ENCODE measurements at regions not wholly inside any gene's neighbourhood (a gene's known extent, or its start where the extent isn't known, plus 50 kb on each side); places are given as distances from the start of the nearest gene placed in this dataset.

GRCh38 chr9:88777498-88778312 is 213.6 kb upstream of the S1PR3 start:
- Histone ChIP-seq H3K27me3 (replicated peaks in 1 of 4; ENCODE audit: control insufficient read depth in 3 of 4, extremely low read depth in 1 of 4, insufficient read depth in 3 of 4, low read length in 3 of 4) (no peaks in the 10 kb centered on the region), H4K5ac (ENCODE audit: insufficient read length, low read depth, low read length) (no peak overlapping the region), H3K9me3 (ENCODE audit: insufficient read depth in 2 of 2, low read depth in 1 of 2, low read length in 1 of 2) (no peaks in the 10 kb centered on the region), H3K4ac (replicated peaks; ENCODE audit: insufficient read length, low read depth, low read length) (no peak overlapping the region), H3K4me1 (replicated peaks in 1 of 4; ENCODE audit: control insufficient read depth in 3 of 4, insufficient read depth in 4 of 4, low read length in 3 of 4) (peaks cover 0 to 3% (median under 1%) of the 10 kb centered on the region in 4 experiments; a peak in 1 of 7 replicates), H3K18ac (ENCODE audit: extremely low read depth, low read length) (no peak overlapping the region), H3K56ac (replicated peaks; ENCODE audit: insufficient read length, low read depth, low read length) (peak overlapping the region; percentile 43), H3K4me2 (ENCODE audit: insufficient read depth in 1 of 2, low read depth in 2 of 2, low read length in 2 of 2) (no peak overlapping the region), H4K20me1 (replicated peaks in 1 of 2; ENCODE audit: control insufficient read depth in 1 of 2, insufficient read depth in 2 of 2, low read length in 2 of 2) (no peaks in the 10 kb centered on the region), H3K27ac (ENCODE audit: low read depth, low read length) (no peak overlapping the region), H3K79me2 (ENCODE audit: control insufficient read depth in 1 of 2, insufficient read depth in 2 of 2, low read length in 2 of 2) (no peaks in the 10 kb centered on the region), H4K91ac (replicated peaks; ENCODE audit: insufficient read length, low read length) (peak overlapping the region; percentile 67), H3K9ac (replicated peaks in 1 of 4; ENCODE audit: extremely low read depth in 1 of 4, low read depth in 3 of 4, low read length in 3 of 4) (no peak overlapping the region), H3K23ac (ENCODE audit: insufficient read length) (no peak overlapping the region), H2BK12ac (ENCODE audit: low read depth, low read length) (no peak overlapping the region), H2BK5ac (ENCODE audit: low read depth, low read length) (no peak overlapping the region), H3K79me1 (ENCODE audit: low read depth, low read length) (no peaks in the 10 kb centered on the region), H2BK120ac (replicated peaks; ENCODE audit: low read depth, low read length) (no peak overlapping the region), H2BK20ac (ENCODE audit: low read length) (no peak overlapping the region), H3K36me3 (ENCODE audit: control insufficient read depth in 2 of 4, insufficient read depth in 4 of 4, low read length in 3 of 4) (no peaks in the 10 kb centered on the region), H2BK15ac (ENCODE audit: low read length) (no peak overlapping the region), H2AFZ (ENCODE audit: low read length) (no peak overlapping the region), H3K23me2 (ENCODE audit: low read depth, low read length) (no peaks in the 10 kb centered on the region), H3K14ac (ENCODE audit: insufficient read length) (no peak overlapping the region), H3K4me3 (ENCODE audit: extremely low read depth in 1 of 4, insufficient read depth in 2 of 4, low read depth in 3 of 4, low read length in 4 of 4) (no peak overlapping the region), H4K8ac (ENCODE audit: extremely low read depth, insufficient read depth, low read length) (no peak overlapping the region), H2AK5ac (ENCODE audit: low read depth, low read length) (no peak overlapping the region)
- DNase-seq (ENCODE audit: low read depth in 1 of 2, low spot score in 2 of 2) = peak in 1 of 2 experiments; percentile 34
- ChIA-PET POLR2A (ENCODE audit: partially characterized antibody) (no interaction called here), CTCF (ENCODE audit: partially characterized antibody) (interaction anchor here (0.8 to 1.0 kb wide), 2 partner anchors 49 to 197 kb away, joined by 3 read pairs; no protein-coding TSS in a partner anchor)
- 92% methylated on average over 12 of the region's 12 CpGs; no CpG with 5 or more reads in 1 of the 2 experiments for WGBS, 2 experiments (ENCODE audit: extremely low coverage in 1 of 2, insufficient coverage in 1 of 2, insufficient read length in 1 of 2, insufficient replicate concordance in 2 of 2, low coverage in 1 of 2, low lambda C conversion rate in 2 of 2, missing lambda C conversion rate in 1 of 2)
- FAIRE-seq = no peak
- TF ChIP-seq RNF2 (IDR thresholded peaks at IDR 0.05; ENCODE audit: borderline replicate concordance, low read depth, low read length, missing control alignments, poor library complexity, severe bottlenecking) (no peak), BRCA1 (IDR thresholded peaks at IDR 0.05; ENCODE audit: low read depth, low read length) (no peak), ATF3 (IDR thresholded peaks at IDR 0.05; ENCODE audit: insufficient read depth, low read depth, low read length) (no peak), SAP30 (IDR thresholded peaks at IDR 0.05; ENCODE audit: insufficient read depth, insufficient replicate concordance, low read length) (no peak), CTBP2 (IDR thresholded peaks at IDR 0.05; ENCODE audit: borderline replicate concordance, insufficient read depth, insufficient read length, low read length) (no peak), POLR2AphosphoS5 (IDR thresholded peaks at IDR 0.05; ENCODE audit: low read depth, low read length) (no peak), JUND (IDR thresholded peaks at IDR 0.05; ENCODE audit: low read length) (no peak), CTCF (IDR thresholded peaks at IDR 0.05; ENCODE audit: control extremely low read depth in 1 of 3, insufficient read depth in 1 of 3, low read depth in 1 of 3, low read length in 3 of 3) (no peak)

Data from H1 (cell line).